Cardiac muscle cell (in vitro differentiated cells and primary cell): ENCODE measurements at regions not wholly inside any gene's neighbourhood (a gene's known extent, or its start where the extent isn't known, plus 50 kb on each side); places are given as distances from the start of the nearest gene placed in this dataset.

Experiments used
- DNase-seq, 2 donors: peaks; one replicate each; pipeline versions ENCODE4 v3.0.0 to v3.0.0-alpha.2; 2010 to 2017; ENCODE audit warnings: low read depth in 1 of 2, low spot score in 1 of 2
- H3K27ac ChIP-seq: fragments of 200-600 bp; sonication (generic); 2 replicates; pipeline ENCODE4 v1.5.1; 2016
- H3K27me3 ChIP-seq: fragments of 200-600 bp; sonication (generic); 2 replicates; pipeline ENCODE4 v1.6.0; 2016; ENCODE audit warnings: control low read depth
- H3K36me3 ChIP-seq: fragments of 200-600 bp; sonication (generic); 2 replicates; pipeline ENCODE4 v1.5.1; 2016; ENCODE audit warnings: control low read depth
- H3K4me1 ChIP-seq: fragments of 200-600 bp; sonication (generic); 2 replicates; pipeline ENCODE4 v1.8.1; 2017; ENCODE audit warnings: low read depth, mild to moderate bottlenecking, mixed run types
- H3K4me3 ChIP-seq: fragments of 200-600 bp; sonication (generic); 2 replicates; pipeline ENCODE4 v1.5.1; 2016; ENCODE audit warnings: mild to moderate bottlenecking
- H3K9me3 ChIP-seq: fragments of 200-600 bp; sonication (generic); 2 replicates; pipeline ENCODE4 v1.5.1; 2017; ENCODE audit warnings: low read depth, mild to moderate bottlenecking, control low read depth
- TF ChIP-seq, protein P1 (sequence below): IDR thresholded peaks from 2 replicates; pipeline ENCODE4 v1.5.1; 2012; ENCODE audit warnings: low read depth, mild to moderate bottlenecking, low read length

DNA sequence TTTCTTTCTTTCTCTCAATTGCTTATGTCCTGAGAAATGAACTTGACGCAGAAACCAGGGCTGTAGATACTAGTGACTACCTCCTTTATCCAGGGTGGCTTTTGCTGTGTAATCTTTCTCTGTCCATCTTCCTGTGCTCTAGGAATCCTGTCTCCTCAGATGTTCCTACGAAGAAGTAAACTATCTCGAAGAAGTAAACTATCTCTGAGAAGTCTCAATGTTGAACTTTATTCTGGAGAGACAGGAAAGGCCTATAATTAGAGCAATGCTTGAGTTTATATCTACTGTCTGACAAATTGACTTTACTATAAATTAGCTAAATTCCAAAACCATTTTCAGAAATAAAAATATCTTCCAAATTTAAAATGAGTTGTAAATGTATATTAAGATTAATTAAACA lies 541.5 kb upstream of the DPP6 start:
- H3K27me3 ChIP-seq: no peaks in the 10 kb centered on the region
- no peak overlapping the region for H3K27ac ChIP-seq
- H3K4me1 ChIP-seq: no peaks in the 10 kb centered on the region
- no peaks in the 10 kb centered on the region for H3K9me3 ChIP-seq
- TF ChIP-seq, protein P1, sequence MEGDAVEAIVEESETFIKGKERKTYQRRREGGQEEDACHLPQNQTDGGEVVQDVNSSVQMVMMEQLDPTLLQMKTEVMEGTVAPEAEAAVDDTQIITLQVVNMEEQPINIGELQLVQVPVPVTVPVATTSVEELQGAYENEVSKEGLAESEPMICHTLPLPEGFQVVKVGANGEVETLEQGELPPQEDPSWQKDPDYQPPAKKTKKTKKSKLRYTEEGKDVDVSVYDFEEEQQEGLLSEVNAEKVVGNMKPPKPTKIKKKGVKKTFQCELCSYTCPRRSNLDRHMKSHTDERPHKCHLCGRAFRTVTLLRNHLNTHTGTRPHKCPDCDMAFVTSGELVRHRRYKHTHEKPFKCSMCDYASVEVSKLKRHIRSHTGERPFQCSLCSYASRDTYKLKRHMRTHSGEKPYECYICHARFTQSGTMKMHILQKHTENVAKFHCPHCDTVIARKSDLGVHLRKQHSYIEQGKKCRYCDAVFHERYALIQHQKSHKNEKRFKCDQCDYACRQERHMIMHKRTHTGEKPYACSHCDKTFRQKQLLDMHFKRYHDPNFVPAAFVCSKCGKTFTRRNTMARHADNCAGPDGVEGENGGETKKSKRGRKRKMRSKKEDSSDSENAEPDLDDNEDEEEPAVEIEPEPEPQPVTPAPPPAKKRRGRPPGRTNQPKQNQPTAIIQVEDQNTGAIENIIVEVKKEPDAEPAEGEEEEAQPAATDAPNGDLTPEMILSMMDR: no peak
- no peaks in the 10 kb centered on the region for H3K36me3 ChIP-seq
- no peak overlapping the region for H3K4me3 ChIP-seq
- no peak for DNase-seq

DNA sequence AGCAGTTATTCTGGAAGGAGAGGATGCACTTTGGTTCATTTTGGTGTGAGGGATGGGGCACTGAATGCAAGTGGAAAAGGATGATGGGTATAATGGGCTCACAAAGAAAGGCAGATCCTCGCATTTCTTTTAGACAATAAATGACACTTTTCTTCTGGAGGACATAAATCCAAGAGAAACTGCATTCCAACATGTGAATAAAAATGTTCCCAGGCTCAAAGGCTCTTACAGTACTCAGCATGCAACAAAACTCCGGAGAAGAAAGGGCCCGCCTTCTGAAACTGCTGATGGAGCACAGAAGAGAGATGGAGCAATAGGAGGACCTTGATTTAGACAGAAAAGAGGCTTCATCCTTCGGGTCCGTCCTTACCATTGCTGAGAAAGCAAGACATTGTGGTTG lies 538.2 kb upstream of the DPP6 start:
- H3K4me3 ChIP-seq: no peak overlapping the region
- no peak for DNase-seq
- TF ChIP-seq, protein P1: no peak
- H3K36me3 ChIP-seq: no peaks in the 10 kb centered on the region
- H3K27me3 ChIP-seq: no peaks in the 10 kb centered on the region
- H3K27ac ChIP-seq: no peak overlapping the region
- H3K9me3 ChIP-seq: no peaks in the 10 kb centered on the region
- no peaks in the 10 kb centered on the region for H3K4me1 ChIP-seq

DNA sequence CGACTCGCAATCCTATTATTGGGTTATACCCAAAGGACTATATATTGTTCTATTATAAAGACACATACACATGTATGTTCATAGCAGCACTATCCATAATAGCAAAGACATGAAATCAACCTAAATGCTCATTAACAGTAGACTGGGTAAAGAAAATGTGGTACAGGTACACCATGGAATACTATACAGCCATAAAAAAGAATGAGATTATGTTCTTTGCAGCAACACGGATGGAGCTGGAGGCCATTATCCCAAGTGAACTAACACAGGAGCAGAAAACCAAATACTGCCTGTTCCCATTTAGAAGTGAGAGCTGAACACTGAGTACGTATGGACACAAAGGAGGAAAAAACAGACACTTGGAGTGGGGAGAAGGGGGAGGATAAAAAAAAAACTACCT lies 536.8 kb upstream of the DPP6 start:
- no peaks in the 10 kb centered on the region for H3K9me3 ChIP-seq
- H3K4me3 ChIP-seq: no peak overlapping the region

DNA sequence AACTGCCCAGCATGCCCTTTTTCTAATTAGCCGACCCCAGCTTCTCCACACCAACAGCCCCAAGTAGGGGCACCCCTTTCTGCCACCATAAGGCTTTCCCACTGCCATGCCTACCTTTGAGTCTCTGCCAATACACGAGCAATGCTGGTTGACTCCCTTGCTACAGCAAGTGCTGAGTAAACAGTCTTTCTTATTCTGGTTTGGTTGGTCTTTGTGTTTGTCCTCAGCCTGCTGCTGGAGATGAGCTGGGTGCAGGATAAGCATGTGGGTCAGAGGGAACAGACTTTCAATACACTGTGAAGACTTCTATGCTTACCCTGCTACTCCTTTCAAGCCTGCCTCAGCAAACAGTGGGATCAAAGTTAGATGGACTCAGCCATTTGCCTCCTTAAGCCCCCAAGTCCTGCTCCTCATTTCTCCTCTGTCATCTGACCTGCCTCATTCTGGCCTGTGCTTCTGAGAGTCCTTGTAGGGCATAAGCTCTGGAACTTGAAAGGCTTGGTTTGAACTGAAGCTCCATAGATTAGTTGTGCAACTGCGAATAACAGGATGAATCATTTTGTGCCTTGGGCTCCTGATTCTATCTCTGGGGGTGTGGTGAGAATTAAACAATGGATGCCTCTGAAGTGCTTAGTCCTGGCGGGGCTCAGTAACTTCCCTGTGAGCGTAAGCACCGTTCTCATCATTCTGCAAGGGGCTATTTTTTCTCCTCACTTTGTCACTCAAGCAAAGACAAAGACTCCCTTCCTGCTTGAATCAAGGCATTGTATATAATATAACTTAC lies 533.8 kb upstream of the DPP6 start:
- no peaks in the 10 kb centered on the region for H3K9me3 ChIP-seq
- no peak for DNase-seq
- TF ChIP-seq, protein P1: no peak

More for the DNA sequence above, 536.8 kb upstream of the DPP6 start:
- Histone ChIP-seq H3K4me1 (no peaks in the 10 kb centered on the region), H3K27me3 (no peaks in the 10 kb centered on the region), H3K27ac (no peak overlapping the region), H3K36me3 (no peaks in the 10 kb centered on the region)
- TF ChIP-seq, protein P1: no peak
- DNase-seq: no peak

DNA sequence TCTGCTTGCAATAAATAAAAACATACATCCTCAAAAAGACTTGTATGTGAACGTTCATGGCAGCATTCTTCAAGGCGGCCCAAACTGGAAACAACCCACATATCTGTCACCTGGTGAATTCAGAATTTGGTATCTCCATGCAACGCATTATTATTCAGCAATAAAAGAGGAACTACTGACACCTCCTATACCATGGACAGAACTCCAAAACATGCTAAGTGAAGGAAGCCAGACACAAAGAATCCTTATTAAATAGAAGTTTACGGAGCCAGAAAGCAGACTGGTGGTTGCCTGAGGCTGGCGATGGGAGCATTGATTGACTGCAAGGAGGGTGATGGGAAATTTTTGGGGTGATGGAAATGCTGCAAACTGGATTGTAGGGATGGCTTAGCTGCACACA lies 530.8 kb upstream of the DPP6 start:
- TF ChIP-seq, protein P1: no peak
- Histone ChIP-seq H3K27ac (no peak overlapping the region), H3K4me1 (no peaks in the 10 kb centered on the region), H3K9me3 (no peaks in the 10 kb centered on the region), H3K36me3 (no peaks in the 10 kb centered on the region), H3K27me3 (no peaks in the 10 kb centered on the region), H3K4me3 (no peak overlapping the region)
- DNase-seq: no peak

More for the DNA sequence above, 533.8 kb upstream of the DPP6 start:
- H3K36me3 ChIP-seq: no peaks in the 10 kb centered on the region
- H3K27me3 ChIP-seq: no peaks in the 10 kb centered on the region
- no peaks in the 10 kb centered on the region for H3K4me1 ChIP-seq
- H3K27ac ChIP-seq: no peak overlapping the region
- H3K4me3 ChIP-seq: no peak overlapping the region
